Esophagus squamous epithelium (tissue), 5 donors: ENCODE measurements at regions not wholly inside any gene's neighbourhood (a gene's known extent, or its start where the extent isn't known, plus 50 kb on each side); places are given as distances from the start of the nearest gene placed in this dataset.

Experiments used
- DNase-seq: peaks from one replicate; lab custom pipeline; 2025; lab: John Stamatoyannopoulos, UW
- H3K27ac ChIP-seq, 4 donors: fragments of 200-600 bp; sonication (generic); one replicate each; pipeline ENCODE4 v1.5.1; 2016 to 2019; ENCODE audit warnings: mild to moderate bottlenecking in 1 of 4
- H3K27me3 ChIP-seq, 4 donors: fragments of 200-600 bp; sonication (generic); 1 replicate in 3 of 4; 2 replicates in 1 of 4; pipeline versions ENCODE4 v1.5.1 to v1.6.0; 2017 to 2021; ENCODE audit warnings: antibody characterized with exemption in 1 of 4
- H3K36me3 ChIP-seq, 3 donors: fragments of 200-600 bp; sonication (generic); one replicate each; pipeline ENCODE4 v1.5.1; 2016 to 2019
- H3K4me1 ChIP-seq, 3 donors: fragments of 200-600 bp; sonication (generic); one replicate each; pipeline ENCODE4 v1.5.1; 2017 to 2019
- H3K4me3 ChIP-seq, 4 donors: fragments of 200-600 bp; sonication (generic); 1 replicate in 3 of 4; 2 replicates in 1 of 4; pipeline ENCODE4 v1.5.1; 2016 to 2019; ENCODE audit warnings: mild to moderate bottlenecking in 2 of 4, moderate library complexity in 1 of 4
- H3K9me3 ChIP-seq, 3 donors: fragments of 200-600 bp; sonication (generic); one replicate each; pipeline ENCODE4 v1.5.1; 2016 to 2019
- POLR2A ChIP-seq, 4 donors: fragments of 450-650 bp; IDR thresholded peaks; one replicate each; pipeline ENCODE4 v1.6.1; 2017; ENCODE audit warnings: antibody characterized with exemption in 4 of 4, mild to moderate bottlenecking in 4 of 4, moderate library complexity in 3 of 4
- WGBS, 2 donors: methylation state at CpG; one replicate each; pipeline ENCODE4 v1.1.5; 2018; 5-methylcytosine and 5-hydroxymethylcytosine counted together
- intact Hi-C: fragments of 100-400 bp; cut with DNase I; formaldehyde crosslinking; loops from one replicate; pipeline ENCODE4 v1.15.0; 2022
- TF ChIP-seq, protein P1 (sequence below), 6 experiments: fragments of 450-650 bp in 4 of 6; fragments of 200-600 bp in 2 of 6; sonication (generic) in 2 of 6; IDR thresholded peaks; one replicate each; pipeline ENCODE4 v1.5.1; 2016 to 2019; ENCODE audit warnings: antibody characterized with exemption in 6 of 6, mild to moderate bottlenecking in 4 of 6, moderate library complexity in 4 of 6
- donor health status: DM: yes; HTN: yes; CAD: no.

GRCh38 chr14:98233656-98234055 is 1038.3 kb downstream of the BCL11B start:
- 39 to 53% methylated on average over 6 of the region's 6 CpGs for WGBS, 2 donors
- TF ChIP-seq POLR2A (IDR thresholded peaks at IDR 0.05): no peak
- TF ChIP-seq, protein P1, sequence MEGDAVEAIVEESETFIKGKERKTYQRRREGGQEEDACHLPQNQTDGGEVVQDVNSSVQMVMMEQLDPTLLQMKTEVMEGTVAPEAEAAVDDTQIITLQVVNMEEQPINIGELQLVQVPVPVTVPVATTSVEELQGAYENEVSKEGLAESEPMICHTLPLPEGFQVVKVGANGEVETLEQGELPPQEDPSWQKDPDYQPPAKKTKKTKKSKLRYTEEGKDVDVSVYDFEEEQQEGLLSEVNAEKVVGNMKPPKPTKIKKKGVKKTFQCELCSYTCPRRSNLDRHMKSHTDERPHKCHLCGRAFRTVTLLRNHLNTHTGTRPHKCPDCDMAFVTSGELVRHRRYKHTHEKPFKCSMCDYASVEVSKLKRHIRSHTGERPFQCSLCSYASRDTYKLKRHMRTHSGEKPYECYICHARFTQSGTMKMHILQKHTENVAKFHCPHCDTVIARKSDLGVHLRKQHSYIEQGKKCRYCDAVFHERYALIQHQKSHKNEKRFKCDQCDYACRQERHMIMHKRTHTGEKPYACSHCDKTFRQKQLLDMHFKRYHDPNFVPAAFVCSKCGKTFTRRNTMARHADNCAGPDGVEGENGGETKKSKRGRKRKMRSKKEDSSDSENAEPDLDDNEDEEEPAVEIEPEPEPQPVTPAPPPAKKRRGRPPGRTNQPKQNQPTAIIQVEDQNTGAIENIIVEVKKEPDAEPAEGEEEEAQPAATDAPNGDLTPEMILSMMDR (IDR thresholded peaks at IDR 0.05): no peak
- peaks cover 0 to 12% (median 0%) of the 10 kb centered on the region in 3 donors for H3K4me1 ChIP-seq
- H3K27ac ChIP-seq: no peak overlapping the region
- no peaks in the 10 kb centered on the region for H3K36me3 ChIP-seq
- no peaks in the 10 kb centered on the region for H3K9me3 ChIP-seq
- no peaks in the 10 kb centered on the region for H3K27me3 ChIP-seq
- DNase-seq: no peak
- intact Hi-C loops: no loop called here
- no peak overlapping the region for H3K4me3 ChIP-seq

DNA sequence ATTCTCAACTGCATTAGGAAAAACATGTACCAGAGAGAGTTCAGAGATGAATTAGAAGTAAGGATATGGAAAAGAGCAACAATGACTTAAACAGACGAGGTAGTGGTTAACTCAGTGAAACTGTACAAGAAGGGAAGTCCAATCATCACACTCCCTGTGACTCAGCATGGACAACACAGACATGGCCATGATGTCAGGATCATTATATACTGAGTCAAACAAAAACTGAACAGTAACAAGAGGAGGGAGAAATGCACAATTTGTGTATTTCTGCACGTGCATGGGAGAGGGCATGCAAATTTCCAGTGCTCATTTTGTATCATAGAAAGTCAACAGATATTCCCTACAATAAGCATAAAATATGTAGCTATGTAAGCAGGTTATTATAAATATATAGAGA is 1037.8 kb downstream of the BCL11B start:
- Histone ChIP-seq H3K4me1 (peaks cover 0 to 12% (median 0%) of the 10 kb centered on the region in 3 donors), H3K27ac (no peak overlapping the region), H3K9me3 (no peaks in the 10 kb centered on the region), H3K4me3 (no peak overlapping the region), H3K36me3 (no peaks in the 10 kb centered on the region), H3K27me3 (no peaks in the 10 kb centered on the region)
- DNase-seq: no peak
- intact Hi-C loops: no loop called here
- WGBS, 2 donors: 43 to 45% methylated on average over 2 of the region's 2 CpGs
- TF ChIP-seq POLR2A (IDR thresholded peaks at IDR 0.05): no peak
- TF ChIP-seq, protein P1 (IDR thresholded peaks at IDR 0.05): no peak

DNA sequence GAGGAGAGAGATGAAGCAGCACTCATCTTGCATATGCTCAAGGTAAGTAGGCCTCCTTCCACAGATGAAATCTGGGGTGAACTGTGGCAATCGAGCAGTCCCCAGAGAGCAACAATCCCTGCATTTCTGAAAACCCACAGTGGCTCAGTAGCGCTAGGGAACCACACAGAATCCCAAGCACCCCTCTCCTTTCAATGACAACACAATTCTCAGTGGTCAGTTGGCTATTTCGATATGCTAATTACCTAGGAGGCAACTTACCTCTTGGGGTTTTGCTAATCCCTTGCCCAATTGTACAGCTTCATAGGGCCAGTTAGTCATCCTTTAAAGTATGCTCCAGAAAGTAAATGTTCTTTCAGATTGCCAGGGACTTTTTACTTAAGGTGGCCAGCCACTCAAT is 1035.7 kb downstream of the BCL11B start:
- 68 to 77% methylated on average over 3 of the region's 3 CpGs for WGBS, 2 donors
- intact Hi-C loops: no loop called here

DNA sequence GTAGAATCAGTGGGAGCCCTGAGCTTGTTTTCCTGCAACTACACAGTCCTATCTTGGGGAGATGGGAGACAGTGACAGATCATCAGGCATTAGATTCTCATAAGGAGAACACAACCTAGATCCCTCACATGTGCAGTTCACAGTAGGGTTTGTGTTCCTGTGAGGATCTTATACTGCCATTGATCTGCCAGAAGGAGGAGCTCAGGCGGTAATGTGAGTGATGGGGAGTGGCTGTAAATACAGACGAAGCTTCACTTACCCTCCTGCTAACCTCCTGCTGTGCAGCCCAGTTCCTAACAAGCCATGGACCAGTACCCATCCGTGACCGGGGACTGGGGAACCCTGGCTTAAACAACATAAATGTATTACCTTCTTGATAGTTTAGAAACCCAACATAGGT is 1034.1 kb downstream of the BCL11B start:
- Histone ChIP-seq H3K9me3 (no peaks in the 10 kb centered on the region), H3K4me1 (peaks cover 0 to 12% (median 0%) of the 10 kb centered on the region in 3 donors), H3K27ac (no peak overlapping the region), H3K4me3 (no peak overlapping the region), H3K36me3 (no peaks in the 10 kb centered on the region), H3K27me3 (no peaks in the 10 kb centered on the region)
- 73 to 85% methylated on average over 3 to 4 of the region's 4 CpGs for WGBS, 2 donors
- TF ChIP-seq POLR2A (IDR thresholded peaks at IDR 0.05): no peak
- TF ChIP-seq, protein P1 (IDR thresholded peaks at IDR 0.05): no peak
- intact Hi-C loops: no loop called here
- no peak for DNase-seq

More for the DNA sequence above, 1035.7 kb downstream of the BCL11B start:
- no peak for DNase-seq
- H3K9me3 ChIP-seq: no peaks in the 10 kb centered on the region
- peaks cover 0 to 12% (median 0%) of the 10 kb centered on the region in 3 donors for H3K4me1 ChIP-seq
- no peaks in the 10 kb centered on the region for H3K36me3 ChIP-seq
- no peak for TF ChIP-seq POLR2A (IDR thresholded peaks at IDR 0.05)
- TF ChIP-seq, protein P1 (IDR thresholded peaks at IDR 0.05): no peak
- H3K4me3 ChIP-seq: no peak overlapping the region
- H3K27ac ChIP-seq: no peak overlapping the region
- H3K27me3 ChIP-seq: no peaks in the 10 kb centered on the region

DNA sequence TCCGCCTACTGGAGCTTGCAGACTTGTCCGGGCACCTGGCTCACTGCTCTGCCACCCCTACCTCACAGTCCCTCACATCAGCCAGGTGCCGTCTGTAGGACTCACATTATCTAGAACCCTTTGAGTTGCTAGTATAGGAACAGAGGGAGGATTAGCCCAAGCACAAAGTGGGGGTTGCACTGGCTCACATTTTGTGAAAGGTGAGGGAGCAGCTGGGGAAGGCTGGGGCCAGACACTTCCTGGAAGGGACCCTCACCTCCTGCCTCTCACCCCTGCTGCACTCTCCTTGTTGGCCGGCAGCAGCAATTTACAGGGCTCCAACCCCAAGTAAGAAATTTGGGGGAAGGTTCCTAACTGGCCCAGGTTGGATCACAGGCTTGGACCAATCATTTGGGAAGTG is 1031.6 kb downstream of the BCL11B start:
- H3K36me3 ChIP-seq: no peaks in the 10 kb centered on the region
- TF ChIP-seq, protein P1 (IDR thresholded peaks at IDR 0.05): no peak
- no peak for TF ChIP-seq POLR2A (IDR thresholded peaks at IDR 0.05)
- intact Hi-C loops: no loop called here
- no peak overlapping the region for H3K27ac ChIP-seq
- H3K4me1 ChIP-seq: peaks cover 0 to 14% (median 8%) of the 10 kb centered on the region in 3 donors
- no peak for DNase-seq
- H3K9me3 ChIP-seq: no peaks in the 10 kb centered on the region
- no peak overlapping the region for H3K4me3 ChIP-seq
- WGBS, 2 donors: 89% methylated on average over 3 to 4 of the region's 4 CpGs
- no peaks in the 10 kb centered on the region for H3K27me3 ChIP-seq
